COR-L47 (cell line): ENCODE measurements at regions not wholly inside any gene's neighbourhood (a gene's known extent, or its start where the extent isn't known, plus 50 kb on each side); places are given as distances from the start of the nearest gene placed in this dataset.
A peak's percentile ranks its signal among the peaks of the same experiment; 100 is the strongest.
"Not testable (repeated sequence)": the region's sequence is repeated elsewhere in the genome, so short reads cannot be mapped to it uniquely, and the experiment has no call there.

Experiments
- DNase-seq: peaks from one replicate; lab custom pipeline; 2025; lab: John Stamatoyannopoulos, UW

- DNase-seq, result no peak
Observed at GRCh38 chr2:117378653-117379052, 435.8 kb upstream of the DDX18 start.

- DNase-seq, result no peak
Observed at GRCh38 chr2:117379928-117380327, 434.6 kb upstream of the DDX18 start.

GRCh38 chr2:117383997-117384396 lies 430.5 kb upstream of the DDX18 start:
- not testable (repeated sequence) for DNase-seq

- no peak for DNase-seq
Observed at GRCh38 chr2:117396161-117396560, 418.3 kb upstream of the DDX18 start.

DNA sequence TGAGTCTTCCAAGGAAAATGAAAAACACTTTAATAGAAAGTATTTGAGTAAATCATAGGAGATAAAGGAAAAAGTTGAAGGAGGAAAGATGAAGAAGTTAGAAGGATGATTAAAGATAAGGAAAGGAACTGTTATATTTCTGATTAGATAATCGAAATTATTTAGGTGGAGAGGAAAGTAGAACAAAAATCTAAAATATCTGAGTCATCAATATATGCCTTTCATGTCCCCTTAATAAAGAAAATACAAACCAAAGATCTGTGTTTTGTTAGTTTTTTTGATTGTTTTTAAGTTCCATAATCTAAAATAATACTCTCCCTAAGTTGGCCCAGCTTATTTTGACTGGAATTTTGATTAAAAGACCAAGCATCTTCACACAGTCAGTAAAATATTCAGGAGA lies 412.9 kb upstream of the DDX18 start:
- no peak for DNase-seq

GRCh38 chr2:117406443-117406842 lies 408.0 kb upstream of the DDX18 start:
- DNase-seq, result no peak

GRCh38 chr2:117407746-117408145 lies 406.7 kb upstream of the DDX18 start:
- DNase-seq, result no peak

DNA sequence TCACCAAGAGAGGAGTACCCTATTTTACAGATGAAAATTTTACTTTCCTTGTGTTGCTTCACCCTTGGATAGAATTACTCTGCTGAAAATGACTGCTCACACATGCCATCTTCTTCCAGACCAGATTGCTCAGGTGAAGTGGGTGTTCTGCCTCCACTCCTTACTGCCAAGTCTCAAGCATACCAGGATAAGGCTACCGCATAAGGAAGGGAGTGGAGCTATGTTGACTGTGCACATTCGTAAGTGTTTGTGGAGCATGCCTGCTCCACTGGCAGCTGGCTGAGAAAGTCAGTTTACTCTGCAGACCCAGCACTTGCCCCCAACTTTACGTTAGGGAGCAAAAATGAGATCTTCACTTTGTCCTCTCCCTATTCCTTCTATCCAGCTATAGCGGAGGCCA lies 405.0 kb upstream of the DDX18 start:
- DNase-seq, result no peak

- no peak for DNase-seq
Observed at GRCh38 chr2:117411983-117412382, 402.5 kb upstream of the DDX18 start.

DNA sequence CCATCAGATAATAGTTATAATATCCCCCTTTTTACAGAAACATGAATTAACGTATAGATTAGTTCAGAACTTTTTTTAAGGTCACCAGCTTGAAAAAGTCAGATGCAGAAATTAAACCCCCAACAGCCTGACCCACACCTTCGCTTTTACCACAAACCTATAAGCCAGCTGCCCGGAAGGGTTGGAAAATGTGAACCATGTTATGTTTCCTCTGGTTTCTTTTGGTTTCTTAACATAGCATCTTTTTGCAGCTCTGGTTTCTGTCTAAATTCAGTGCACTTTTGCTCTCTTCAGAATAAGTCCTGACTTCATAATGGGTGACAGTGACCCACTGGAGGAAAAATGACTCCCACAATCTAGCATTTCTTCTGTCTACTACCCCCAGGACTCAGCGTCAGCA lies 381.7 kb upstream of the DDX18 start:
- DNase-seq, result no peak

DNA sequence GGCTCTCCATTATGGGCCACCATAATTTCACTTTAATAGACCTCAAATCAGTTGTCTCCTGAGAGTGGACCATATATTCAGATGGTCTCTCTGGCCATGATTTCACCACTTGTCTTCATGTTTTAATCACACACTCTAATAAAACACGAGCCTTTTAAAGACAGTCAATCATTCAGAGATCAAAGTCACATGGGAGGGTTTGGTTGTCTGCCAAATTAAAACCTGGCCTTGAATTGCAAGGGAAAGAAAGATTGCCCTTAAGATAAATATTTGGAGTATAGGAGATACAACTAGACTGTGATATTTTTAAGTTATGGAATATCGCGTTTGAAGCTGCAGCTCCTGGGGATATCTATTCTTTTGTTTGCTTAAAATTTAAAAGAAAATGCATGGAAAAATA lies 377.8 kb upstream of the DDX18 start:
- DNase-seq, result no peak

DNA sequence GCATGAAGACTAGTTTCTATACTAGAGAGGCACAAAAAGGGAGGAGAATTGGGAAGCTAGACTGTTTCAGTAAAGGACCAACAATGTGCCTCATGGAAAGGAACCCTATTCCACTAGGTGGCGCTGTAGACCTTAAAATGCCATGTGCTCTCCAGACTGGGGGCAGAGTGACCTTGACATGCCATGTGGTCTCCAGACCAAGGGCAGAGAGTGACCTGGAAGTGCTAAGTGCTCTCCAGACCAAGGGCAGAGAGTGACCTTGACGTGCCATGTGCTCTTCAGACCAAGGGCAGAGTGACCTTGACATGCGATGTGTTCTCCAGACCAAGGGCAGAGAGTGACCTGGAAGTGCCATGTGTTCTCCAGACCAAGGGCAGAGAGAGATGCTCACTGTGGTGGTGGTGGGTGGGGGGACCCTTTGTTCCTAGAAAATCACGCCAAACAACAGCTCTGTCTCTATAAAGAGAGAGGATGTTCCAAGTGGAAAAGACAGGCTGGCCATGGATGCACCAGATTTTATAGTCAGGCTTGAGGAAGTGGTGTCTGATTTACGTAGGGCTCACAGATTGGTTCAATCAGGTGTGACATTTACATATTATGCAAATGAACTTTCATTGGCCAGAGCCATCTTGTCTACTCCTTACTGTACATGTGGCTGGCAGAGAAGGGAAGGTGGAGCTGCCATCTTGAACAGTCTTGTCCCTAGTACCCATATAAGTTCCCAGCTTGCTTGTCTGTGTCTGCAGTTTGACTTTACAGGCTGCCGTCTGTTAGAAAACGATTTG lies 344.0 kb upstream of the DDX18 start:
- DNase-seq, result peak; percentile 53

- peak; percentile 53 for DNase-seq
Observed at GRCh38 chr2:117481608-117482007, 332.9 kb upstream of the DDX18 start.

GRCh38 chr2:117485588-117485987 lies 328.9 kb upstream of the DDX18 start:
- no peak for DNase-seq

DNA sequence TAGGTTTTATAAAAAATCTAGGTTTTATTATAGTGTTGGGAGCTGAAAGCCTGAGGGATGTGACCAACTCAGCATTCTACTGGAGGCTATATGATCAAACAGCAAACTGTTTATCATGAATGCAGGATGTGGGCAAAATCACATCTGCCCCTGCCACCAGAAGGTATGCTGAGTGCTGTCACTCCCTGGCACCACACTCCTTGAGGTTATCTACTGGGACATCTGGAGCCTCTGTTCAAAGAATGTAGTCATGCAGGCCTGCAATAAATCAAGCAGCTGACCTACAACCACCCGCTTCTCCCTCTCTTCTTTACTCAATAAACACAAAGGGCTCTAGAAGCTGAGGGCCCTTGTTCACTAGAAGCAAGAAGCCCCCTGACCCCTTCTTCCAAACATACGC lies 328.4 kb upstream of the DDX18 start:
- DNase-seq, result no peak

GRCh38 chr2:117492209-117492851 lies 322.2 kb upstream of the DDX18 start:
- DNase-seq, result no peak

GRCh38 chr2:117500721-117501120 lies 313.8 kb upstream of the DDX18 start:
- DNase-seq, result no peak

GRCh38 chr2:117502121-117502520 lies 312.4 kb upstream of the DDX18 start:
- DNase-seq, result no peak

DNA sequence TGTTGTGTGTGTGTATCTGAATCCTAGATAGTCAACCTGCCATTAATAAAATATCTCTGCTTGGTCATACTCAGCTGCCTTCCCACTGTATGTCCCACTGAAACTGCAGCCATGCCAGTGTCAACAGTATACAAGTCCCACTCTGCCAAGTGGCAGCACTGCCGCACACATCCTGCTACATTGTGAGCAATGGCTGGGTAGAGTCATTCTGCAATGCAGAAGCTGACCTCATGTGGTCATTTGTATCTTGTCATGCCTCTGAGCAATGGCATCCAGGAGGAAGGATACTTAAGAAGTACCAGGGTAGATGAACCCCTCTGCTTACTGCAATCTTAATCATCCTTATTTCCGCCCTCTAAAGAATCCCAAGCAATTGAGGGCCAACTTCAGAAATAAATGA lies 302.2 kb upstream of the DDX18 start:
- no peak for DNase-seq

- no peak for DNase-seq
Observed at GRCh38 chr2:117514371-117514770, 300.1 kb upstream of the DDX18 start.

DNA sequence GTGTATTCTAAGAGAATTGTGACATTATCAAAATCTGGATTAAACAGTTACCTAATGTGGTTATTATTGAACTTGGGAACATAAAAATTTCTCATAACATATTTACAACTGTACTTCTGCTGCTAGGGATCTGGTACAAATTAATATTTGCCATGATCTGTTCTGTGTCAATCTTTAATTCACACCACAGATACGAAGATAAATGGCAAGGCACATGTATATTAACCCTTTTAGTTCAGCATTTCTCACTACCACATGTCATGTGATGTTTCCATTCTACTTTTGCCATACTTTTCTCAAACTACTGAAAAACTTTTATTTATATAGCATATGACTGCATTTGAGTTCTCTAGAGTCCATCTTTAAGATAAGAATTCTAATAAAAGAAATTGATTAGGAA lies 295.3 kb upstream of the DDX18 start:
- DNase-seq, result no peak

DNA sequence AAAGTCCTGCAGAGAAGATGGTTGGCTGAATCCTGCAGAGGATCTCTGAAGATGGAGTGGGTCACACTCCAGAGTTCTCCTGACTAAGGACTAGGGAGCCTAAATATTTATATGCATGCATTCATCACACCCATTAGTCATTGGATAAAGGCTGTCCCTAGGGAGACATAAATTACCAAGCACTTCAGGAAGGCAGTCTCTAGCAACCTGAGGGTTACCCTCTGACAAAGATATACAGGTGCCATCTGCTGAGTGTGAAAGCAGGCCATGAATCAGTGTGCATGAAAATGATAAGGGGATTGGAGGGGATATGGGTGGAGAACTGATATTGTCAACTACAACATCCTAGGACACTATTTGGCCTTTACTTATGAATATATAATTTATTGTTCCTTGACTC lies 294.8 kb upstream of the DDX18 start:
- no peak for DNase-seq

DNA sequence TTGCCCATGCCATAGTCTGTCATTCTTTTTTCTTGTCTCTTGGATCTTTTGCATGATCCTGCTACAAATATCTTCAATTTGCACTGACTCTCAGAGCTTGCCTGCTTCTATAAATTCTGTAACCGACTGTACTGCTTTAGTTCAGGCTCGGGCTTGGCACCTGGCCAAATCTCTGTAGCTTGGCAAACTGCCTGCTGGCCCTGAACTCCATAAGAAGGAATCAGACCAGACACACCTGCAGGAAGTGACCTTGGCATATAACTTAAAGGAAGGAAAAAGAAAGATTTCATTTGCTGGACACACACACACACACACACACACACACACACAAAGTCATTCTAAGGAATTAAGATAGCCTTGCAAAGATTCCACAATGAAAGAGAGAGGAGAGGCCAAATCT lies 291.2 kb upstream of the DDX18 start:
- peak; percentile 92 for DNase-seq

DNA sequence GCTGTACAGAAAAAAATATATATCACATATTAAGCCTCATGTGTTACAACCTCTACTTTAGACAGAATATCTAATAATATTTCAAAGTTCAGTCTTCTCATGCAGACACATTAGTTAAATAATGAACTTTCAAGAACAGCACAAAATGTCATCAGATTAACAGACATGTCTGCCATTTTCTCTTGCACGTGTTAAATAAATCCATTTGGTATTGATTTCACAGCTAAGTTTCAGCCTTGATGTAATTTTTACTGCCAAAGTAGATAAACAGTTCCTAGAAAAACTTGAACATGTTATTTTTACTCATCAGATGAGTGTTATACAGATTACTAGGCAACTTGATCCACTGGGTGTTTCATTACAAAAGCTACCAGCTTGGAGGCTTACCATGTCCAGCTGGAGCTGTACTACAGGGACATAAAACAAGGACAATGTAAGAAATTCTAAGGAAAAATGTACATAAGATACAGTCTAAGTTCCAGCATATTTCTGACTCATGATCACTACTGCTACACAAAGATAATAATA lies 290.7 kb upstream of the DDX18 start:
- DNase-seq, result no peak
